Breast epithelium (tissue), 4 donors: ENCODE measurements at regions not wholly inside any gene's neighbourhood (a gene's known extent, or its start where the extent isn't known, plus 50 kb on each side); places are given as distances from the start of the nearest gene placed in this dataset.
A peak's percentile ranks its signal among the peaks of the same experiment; 100 is the strongest.

Source experiments
- DNase-seq, 2 donors: peaks; one replicate each; pipeline ENCODE4 v3.0.0-alpha.2; 2019; ENCODE audit warnings: low spot score in 2 of 2
- H3K27ac ChIP-seq, 2 donors: fragments of 200-600 bp; sonication (generic) in 1 of 2; one replicate each; pipeline ENCODE4 v1.5.1; 2016 to 2019; ENCODE audit warnings: mild to moderate bottlenecking in 1 of 2
- H3K27me3 ChIP-seq, 2 donors: fragments of 200-600 bp; sonication (generic) in 1 of 2; one replicate each; pipeline versions ENCODE4 v1.5.1 to v1.6.0; 2017 to 2019; ENCODE audit warnings: control low read depth in 1 of 2, mild to moderate bottlenecking in 1 of 2
- H3K36me3 ChIP-seq: fragments of 200-600 bp; one replicate; pipeline ENCODE4 v1.5.1; 2019
- H3K4me1 ChIP-seq, 2 donors: fragments of 200-600 bp; sonication (generic); one replicate each; pipeline ENCODE4 v1.5.1; 2016 to 2019; ENCODE audit warnings: control low read depth in 1 of 2
- H3K4me3 ChIP-seq, 3 donors: fragments of 200-600 bp; sonication (generic); 1 replicate in 2 of 3; 2 replicates in 1 of 3; pipeline ENCODE4 v1.5.1; 2016 to 2019; ENCODE audit warnings: mild to moderate bottlenecking in 3 of 3, moderate library complexity in 2 of 3
- H3K9me3 ChIP-seq, 2 donors: fragments of 200-600 bp; sonication (generic) in 1 of 2; one replicate each; pipeline ENCODE4 v1.5.1; 2016 to 2019; ENCODE audit warnings: control low read depth in 1 of 2
- POLR2A ChIP-seq: fragments of 450-650 bp; IDR thresholded peaks from one replicate; pipeline ENCODE4 v1.6.1; 2016; ENCODE audit warnings: antibody characterized with exemption, mild to moderate bottlenecking, moderate library complexity
- POLR2AphosphoS5 ChIP-seq, 3 donors: sonication (generic); formaldehyde crosslinking; IDR thresholded peaks; one replicate each; pipeline ENCODE4 v1.6.1; 2017; ENCODE audit warnings: antibody characterized with exemption in 3 of 3
- intact Hi-C: fragments of 100-400 bp; cut with DNase I; formaldehyde crosslinking; loops from one replicate; pipeline ENCODE4 v1.15.1; 2023; ENCODE audit warnings: low total_unique reads
- TF ChIP-seq, protein P1 (sequence below), 3 donors: fragments of 450-650 bp; IDR thresholded peaks; one replicate each; pipeline ENCODE4 v1.5.1; 2016 to 2017; ENCODE audit warnings: antibody characterized with exemption in 3 of 3, mild to moderate bottlenecking in 3 of 3, moderate library complexity in 3 of 3

DNA sequence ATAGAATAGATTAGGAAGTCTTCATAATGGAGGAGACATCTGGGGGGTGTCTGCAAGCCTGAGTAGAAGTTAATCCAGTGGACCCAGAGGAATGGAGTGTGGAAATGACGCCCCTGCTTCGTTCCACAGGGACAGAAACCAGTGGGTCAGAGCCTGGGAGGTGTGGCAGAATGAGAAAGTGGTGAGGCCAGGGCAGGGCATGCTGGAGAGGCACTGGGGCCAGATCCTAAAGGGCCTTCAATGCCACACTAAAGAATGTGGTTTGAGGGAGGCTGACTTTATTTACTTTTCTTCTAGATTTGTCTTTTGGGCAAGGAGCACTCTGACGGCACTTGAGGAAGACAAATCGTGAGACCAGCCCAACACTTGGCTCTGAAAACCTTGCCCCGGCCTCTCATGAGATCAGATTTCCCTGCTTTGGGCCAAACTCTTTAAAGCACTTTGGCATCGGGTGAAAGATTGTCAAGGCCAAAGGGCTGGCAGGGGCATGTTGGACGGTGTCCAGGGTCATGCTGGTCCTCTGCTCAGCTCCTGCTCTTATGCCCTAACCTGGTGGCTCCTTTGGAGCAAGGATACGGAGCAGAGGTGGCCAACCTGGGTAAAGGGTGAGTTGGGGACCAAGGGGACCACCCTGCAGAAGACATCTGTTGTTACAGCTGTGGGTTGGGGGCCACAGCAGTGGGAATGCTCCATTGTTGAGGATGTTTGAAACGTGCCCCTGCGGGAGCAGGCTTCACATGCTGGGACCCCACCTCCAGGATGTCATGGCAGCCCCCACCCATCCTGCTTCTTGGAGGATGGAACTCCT is 157.0 kb upstream of the ZMIZ1 start:
- Histone ChIP-seq H3K36me3 (no peaks in the 10 kb centered on the region), H3K4me3 (no peak overlapping the region), H3K9me3 (no peaks in the 10 kb centered on the region), H3K4me1 (peaks cover 0 to 5% of the 10 kb centered on the region in 2 donors), H3K27ac (no peak overlapping the region), H3K27me3 (no peaks in the 10 kb centered on the region)
- intact Hi-C loops = no loop called here
- DNase-seq = no peak
- no peak for TF ChIP-seq POLR2AphosphoS5 (IDR thresholded peaks at IDR 0.05)
- TF ChIP-seq, protein P1, sequence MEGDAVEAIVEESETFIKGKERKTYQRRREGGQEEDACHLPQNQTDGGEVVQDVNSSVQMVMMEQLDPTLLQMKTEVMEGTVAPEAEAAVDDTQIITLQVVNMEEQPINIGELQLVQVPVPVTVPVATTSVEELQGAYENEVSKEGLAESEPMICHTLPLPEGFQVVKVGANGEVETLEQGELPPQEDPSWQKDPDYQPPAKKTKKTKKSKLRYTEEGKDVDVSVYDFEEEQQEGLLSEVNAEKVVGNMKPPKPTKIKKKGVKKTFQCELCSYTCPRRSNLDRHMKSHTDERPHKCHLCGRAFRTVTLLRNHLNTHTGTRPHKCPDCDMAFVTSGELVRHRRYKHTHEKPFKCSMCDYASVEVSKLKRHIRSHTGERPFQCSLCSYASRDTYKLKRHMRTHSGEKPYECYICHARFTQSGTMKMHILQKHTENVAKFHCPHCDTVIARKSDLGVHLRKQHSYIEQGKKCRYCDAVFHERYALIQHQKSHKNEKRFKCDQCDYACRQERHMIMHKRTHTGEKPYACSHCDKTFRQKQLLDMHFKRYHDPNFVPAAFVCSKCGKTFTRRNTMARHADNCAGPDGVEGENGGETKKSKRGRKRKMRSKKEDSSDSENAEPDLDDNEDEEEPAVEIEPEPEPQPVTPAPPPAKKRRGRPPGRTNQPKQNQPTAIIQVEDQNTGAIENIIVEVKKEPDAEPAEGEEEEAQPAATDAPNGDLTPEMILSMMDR (IDR thresholded peaks at IDR 0.05) = no peak

DNA sequence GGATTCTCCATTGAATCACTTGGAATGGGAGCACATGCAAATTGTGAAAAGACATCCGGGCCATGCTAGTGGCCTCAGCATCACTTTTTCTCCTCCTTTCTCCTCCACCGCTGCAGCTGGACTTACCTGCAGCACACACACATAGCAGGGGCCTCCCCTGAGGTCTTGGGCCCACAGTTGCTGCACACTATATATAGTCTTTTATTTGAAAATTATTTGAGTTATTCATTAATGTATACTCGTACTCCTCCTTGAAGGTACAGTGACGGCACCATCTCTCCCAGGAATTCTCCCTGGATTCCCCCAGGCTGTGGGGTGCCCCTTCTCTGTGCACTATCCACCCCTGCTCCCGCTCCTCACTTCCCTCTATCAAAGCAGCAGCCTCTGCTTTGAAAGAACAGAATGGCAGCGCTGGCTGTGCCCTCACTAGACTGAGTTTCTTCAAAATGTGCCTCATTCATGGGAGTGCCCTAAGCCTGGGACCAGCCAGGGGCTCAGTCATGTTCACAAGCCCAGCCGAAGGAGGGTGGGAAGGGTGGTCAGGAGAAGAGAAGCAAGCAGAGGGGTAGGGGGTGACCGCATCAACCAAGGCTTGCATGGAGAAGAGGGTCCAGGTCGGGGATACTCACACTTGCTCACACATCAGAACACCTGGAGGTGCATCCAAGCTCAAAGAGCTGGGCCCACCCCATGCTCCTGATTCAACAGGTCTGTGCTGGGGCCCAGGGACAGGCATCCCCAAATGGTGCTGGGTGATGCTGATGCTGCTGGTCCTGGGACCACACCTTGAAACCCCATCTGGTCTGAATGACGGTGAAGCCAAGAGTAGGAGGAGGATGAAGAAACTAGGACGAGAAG is 156.2 kb upstream of the ZMIZ1 start:
- H3K4me1 ChIP-seq = peaks cover 0 to 5% of the 10 kb centered on the region in 2 donors
- intact Hi-C loops = no loop called here
- no peak overlapping the region for H3K4me3 ChIP-seq
- H3K27ac ChIP-seq = no peak overlapping the region
- H3K9me3 ChIP-seq = no peaks in the 10 kb centered on the region
- TF ChIP-seq POLR2A = no peak
- no peak for TF ChIP-seq POLR2AphosphoS5 (IDR thresholded peaks at IDR 0.05)
- TF ChIP-seq, protein P1 (IDR thresholded peaks at IDR 0.05) = no peak
- H3K36me3 ChIP-seq = no peaks in the 10 kb centered on the region
- H3K27me3 ChIP-seq = no peaks in the 10 kb centered on the region
- DNase-seq = no peak

DNA sequence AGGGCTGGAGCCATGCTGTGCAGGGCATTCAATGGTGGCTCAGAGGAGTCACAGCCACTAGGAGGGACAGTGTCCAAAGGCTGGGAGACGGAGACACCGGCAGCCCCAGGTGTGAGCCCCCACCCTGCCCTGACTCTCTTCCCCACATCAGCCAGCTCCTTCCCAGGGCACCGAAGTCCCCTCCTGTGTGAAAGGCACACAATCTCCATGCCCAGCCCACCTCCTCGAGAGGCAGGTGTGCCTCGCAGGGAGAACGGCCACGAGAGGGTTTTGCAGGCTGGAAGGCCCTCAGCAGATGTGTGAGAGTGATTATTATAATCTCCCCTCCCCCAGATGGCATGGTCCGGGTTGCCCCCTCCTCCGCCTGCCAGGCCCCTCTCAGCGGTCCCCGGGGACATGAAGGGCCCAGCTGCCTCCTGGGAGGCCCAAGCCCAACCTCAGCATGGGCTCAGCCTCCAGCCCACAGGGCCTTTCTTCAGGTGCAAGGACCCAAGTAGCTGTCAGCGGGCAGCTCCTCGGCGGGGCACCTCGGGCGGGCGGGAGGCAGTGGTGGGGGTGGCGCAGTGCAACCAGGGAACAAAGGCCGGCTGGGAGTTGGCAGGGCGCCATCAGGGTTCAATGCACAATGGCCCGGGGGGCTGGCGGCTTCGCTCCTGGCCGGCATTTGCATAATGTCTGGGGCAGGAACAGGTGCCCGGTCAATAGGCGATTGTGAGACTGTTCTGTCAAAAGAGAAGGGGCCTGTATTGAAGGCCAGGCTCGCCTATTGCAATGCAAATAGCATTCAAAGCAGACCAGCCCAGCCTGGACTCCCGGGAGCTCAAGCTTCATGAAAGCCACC is 155.3 kb upstream of the ZMIZ1 start:
- Histone ChIP-seq H3K4me1 (peaks cover 0 to 5% of the 10 kb centered on the region in 2 donors), H3K27me3 (no peaks in the 10 kb centered on the region), H3K9me3 (no peaks in the 10 kb centered on the region), H3K4me3 (no peak overlapping the region), H3K27ac (no peak overlapping the region), H3K36me3 (no peaks in the 10 kb centered on the region)
- TF ChIP-seq POLR2A (no peak), POLR2AphosphoS5 (IDR thresholded peaks at IDR 0.05) (no peak)
- TF ChIP-seq, protein P1 (IDR thresholded peaks at IDR 0.05) = no peak
- intact Hi-C loops = loop anchor here (2.0 kb wide), 1 partner anchor 63 kb away; no protein-coding TSS in a partner anchor
- DNase-seq = peak; percentile 39 to 69

DNA sequence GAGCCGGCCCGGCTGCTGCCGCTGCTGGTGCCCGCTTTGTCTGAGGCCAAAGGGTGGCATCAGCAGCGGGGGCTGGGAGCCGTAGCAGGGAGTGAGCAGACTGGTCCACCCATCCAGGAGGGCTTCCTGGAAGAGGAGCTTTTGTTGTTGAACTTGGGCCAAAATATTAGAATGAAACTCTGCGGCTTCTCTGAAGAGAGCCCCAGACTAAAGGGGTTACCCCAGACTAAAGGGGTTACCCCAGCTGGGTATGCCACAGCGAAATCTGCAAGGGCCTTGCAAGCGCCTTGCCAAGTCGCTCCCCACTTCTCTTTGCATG is 154.7 kb upstream of the ZMIZ1 start:
- Histone ChIP-seq H3K9me3 (no peaks in the 10 kb centered on the region), H3K36me3 (no peaks in the 10 kb centered on the region), H3K4me1 (peaks cover 0 to 5% of the 10 kb centered on the region in 2 donors), H3K27ac (no peak overlapping the region), H3K4me3 (no peak overlapping the region), H3K27me3 (no peaks in the 10 kb centered on the region)
- DNase-seq = no peak
- intact Hi-C loops = loop anchor here (2.0 kb wide), 1 partner anchor 63 kb away; no protein-coding TSS in a partner anchor
- TF ChIP-seq, protein P1 (IDR thresholded peaks at IDR 0.05) = no peak
